Tibial nerve (tissue), 3 donors: ENCODE measurements at regions not wholly inside any gene's neighbourhood (a gene's known extent, or its start where the extent isn't known, plus 50 kb on each side); places are given as distances from the start of the nearest gene placed in this dataset.

Experiments
- CTCF ChIP-seq, 5 experiments: fragments of 200-600 bp in 3 of 5; fragments of 450-650 bp in 2 of 5; sonication (generic) in 3 of 5; IDR thresholded peaks; one replicate each; pipeline ENCODE4 v1.5.1; 2016 to 2019; ENCODE audit warnings: antibody characterized with exemption in 5 of 5, mild to moderate bottlenecking in 3 of 5, moderate library complexity in 2 of 5
- POLR2A ChIP-seq, 2 donors: fragments of 450-650 bp; IDR thresholded peaks; one replicate each; pipeline ENCODE4 v1.6.1; 2017; ENCODE audit warnings: antibody characterized with exemption in 2 of 2, mild to moderate bottlenecking in 2 of 2, moderate library complexity in 2 of 2

GRCh38 chr11:110907629-110908028 is 195.4 kb upstream of the ARHGAP20 start:
- TF ChIP-seq CTCF (IDR thresholded peaks at IDR 0.05) (no peak), POLR2A (IDR thresholded peaks at IDR 0.05) (no peak)
